ENCODE measurements at regions not wholly inside any gene's neighbourhood (a gene's known extent, or its start where the extent isn't known, plus 50 kb on each side); places are given as distances from the start of the nearest gene placed in this dataset.

DNA sequence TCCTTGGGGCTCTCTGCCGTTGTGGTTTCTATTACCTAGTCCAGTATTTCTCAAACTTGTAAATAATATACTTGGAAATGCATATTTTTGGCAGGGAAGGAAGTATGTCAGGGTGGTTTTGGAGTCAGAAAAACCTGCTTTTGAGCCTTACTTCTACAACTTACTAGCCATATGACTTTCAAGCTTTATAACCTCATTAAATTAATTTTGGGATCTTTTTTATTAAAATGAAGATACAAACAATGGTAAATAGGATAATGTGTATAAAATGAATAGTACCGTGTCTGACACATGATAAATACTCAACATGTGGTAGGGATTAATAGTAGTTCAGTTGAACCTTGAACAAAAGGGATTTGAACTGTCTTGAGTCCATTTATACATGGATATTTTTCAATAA is 406.3 kb downstream of the ATP23 start:
- TF ChIP-seq CTCF (IDR thresholded peaks at IDR 0.05) (no peak), POLR2AphosphoS5 (IDR thresholded peaks at IDR 0.05) (no peak), POLR2A (IDR thresholded peaks at IDR 0.05) (no peak)

Data from gastroesophageal sphincter (tissue), 3 donors.